ENCODE measurements at regions not wholly inside any gene's neighbourhood (a gene's known extent, or its start where the extent isn't known, plus 50 kb on each side); places are given as distances from the start of the nearest gene placed in this dataset.

DNA sequence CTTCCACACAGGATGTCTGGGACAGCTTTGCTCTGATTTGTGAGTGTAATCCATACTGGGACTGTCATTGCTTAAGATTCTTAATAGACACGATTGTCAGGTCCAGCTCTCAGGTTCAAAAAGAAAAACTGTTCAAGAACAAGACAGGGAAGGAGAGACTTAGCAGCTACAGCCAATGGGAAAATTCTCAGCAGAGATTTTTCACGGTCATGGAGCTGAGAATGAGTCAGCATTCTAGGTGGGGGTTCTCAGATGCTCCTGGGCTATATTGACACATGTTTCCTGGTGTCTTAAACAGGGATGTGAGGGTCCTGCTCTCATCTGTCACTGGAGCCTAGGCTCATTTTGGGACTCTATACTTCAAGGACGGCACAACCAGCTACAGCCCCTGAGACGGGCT is 318.3 kb downstream of the RRAGC start:
- Histone ChIP-seq H3K4me1 (ENCODE audit: control insufficient read depth in 4 of 4, insufficient read depth in 4 of 4, low read length in 3 of 4) (no peaks in the 10 kb centered on the region), H3K9me3 (ENCODE audit: control insufficient read depth in 4 of 4, low read length in 3 of 4) (no peaks in the 10 kb centered on the region), H3K9ac (ENCODE audit: low read depth in 1 of 2, low read length in 2 of 2) (no peak overlapping the region), H3K27ac (ENCODE audit: low read depth in 1 of 2, low read length in 2 of 2) (no peak overlapping the region), H3K27me3 (ENCODE audit: control insufficient read depth in 4 of 4, insufficient read depth in 4 of 4, low read length in 3 of 4) (peaks cover 0 to 3% (median 1%) of the 10 kb centered on the region in 4 donors), H3K4me3 (ENCODE audit: low read depth in 1 of 3, low read length in 3 of 3) (no peak overlapping the region), H3K36me3 (ENCODE audit: control insufficient read depth in 4 of 4, insufficient read depth in 3 of 4, low read depth in 1 of 4, low read length in 3 of 4) (no peaks in the 10 kb centered on the region)
- no peak for DNase-seq (ENCODE audit: low spot score)
- 74% methylated on average over 4 of the region's 4 CpGs for WGBS
- TF ChIP-seq, protein P1, sequence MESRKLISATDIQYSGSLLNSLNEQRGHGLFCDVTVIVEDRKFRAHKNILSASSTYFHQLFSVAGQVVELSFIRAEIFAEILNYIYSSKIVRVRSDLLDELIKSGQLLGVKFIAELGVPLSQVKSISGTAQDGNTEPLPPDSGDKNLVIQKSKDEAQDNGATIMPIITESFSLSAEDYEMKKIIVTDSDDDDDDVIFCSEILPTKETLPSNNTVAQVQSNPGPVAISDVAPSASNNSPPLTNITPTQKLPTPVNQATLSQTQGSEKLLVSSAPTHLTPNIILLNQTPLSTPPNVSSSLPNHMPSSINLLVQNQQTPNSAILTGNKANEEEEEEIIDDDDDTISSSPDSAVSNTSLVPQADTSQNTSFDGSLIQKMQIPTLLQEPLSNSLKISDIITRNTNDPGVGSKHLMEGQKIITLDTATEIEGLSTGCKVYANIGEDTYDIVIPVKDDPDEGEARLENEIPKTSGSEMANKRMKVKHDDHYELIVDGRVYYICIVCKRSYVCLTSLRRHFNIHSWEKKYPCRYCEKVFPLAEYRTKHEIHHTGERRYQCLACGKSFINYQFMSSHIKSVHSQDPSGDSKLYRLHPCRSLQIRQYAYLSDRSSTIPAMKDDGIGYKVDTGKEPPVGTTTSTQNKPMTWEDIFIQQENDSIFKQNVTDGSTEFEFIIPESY (IDR thresholded peaks at IDR 0.05) = no peak
- TF ChIP-seq GABPA (IDR thresholded peaks at IDR 0.05 in 1 of 2, conservative IDR thresholded peaks at IDR 0.05 in 1 of 2) = no peak
- no peak for TF ChIP-seq RXRA (IDR thresholded peaks at IDR 0.05)
- TF ChIP-seq SP1 (IDR thresholded peaks at IDR 0.05) = no peak
- TF ChIP-seq FOXA1 (IDR thresholded peaks at IDR 0.05) = no peak
- no peak for TF ChIP-seq HNF4A (conservative IDR thresholded peaks at IDR 0.05)
- TF ChIP-seq RAD21 (IDR thresholded peaks at IDR 0.05) = no peak
- no peak for TF ChIP-seq HNF4G (IDR thresholded peaks at IDR 0.05)
- no peak for TF ChIP-seq NR2F2 (IDR thresholded peaks at IDR 0.05)
- TF ChIP-seq, protein P2, sequence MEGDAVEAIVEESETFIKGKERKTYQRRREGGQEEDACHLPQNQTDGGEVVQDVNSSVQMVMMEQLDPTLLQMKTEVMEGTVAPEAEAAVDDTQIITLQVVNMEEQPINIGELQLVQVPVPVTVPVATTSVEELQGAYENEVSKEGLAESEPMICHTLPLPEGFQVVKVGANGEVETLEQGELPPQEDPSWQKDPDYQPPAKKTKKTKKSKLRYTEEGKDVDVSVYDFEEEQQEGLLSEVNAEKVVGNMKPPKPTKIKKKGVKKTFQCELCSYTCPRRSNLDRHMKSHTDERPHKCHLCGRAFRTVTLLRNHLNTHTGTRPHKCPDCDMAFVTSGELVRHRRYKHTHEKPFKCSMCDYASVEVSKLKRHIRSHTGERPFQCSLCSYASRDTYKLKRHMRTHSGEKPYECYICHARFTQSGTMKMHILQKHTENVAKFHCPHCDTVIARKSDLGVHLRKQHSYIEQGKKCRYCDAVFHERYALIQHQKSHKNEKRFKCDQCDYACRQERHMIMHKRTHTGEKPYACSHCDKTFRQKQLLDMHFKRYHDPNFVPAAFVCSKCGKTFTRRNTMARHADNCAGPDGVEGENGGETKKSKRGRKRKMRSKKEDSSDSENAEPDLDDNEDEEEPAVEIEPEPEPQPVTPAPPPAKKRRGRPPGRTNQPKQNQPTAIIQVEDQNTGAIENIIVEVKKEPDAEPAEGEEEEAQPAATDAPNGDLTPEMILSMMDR (IDR thresholded peaks at IDR 0.05; ENCODE audit: low read depth, low read length, missing input control) = no peak
- no peak for TF ChIP-seq YY1 (IDR thresholded peaks at IDR 0.05)
- no peak for TF ChIP-seq JUND (IDR thresholded peaks at IDR 0.05)
- no peak for TF ChIP-seq EGR1 (IDR thresholded peaks at IDR 0.05; ENCODE audit: low read depth in 2 of 2)
- TF ChIP-seq, protein P3, sequence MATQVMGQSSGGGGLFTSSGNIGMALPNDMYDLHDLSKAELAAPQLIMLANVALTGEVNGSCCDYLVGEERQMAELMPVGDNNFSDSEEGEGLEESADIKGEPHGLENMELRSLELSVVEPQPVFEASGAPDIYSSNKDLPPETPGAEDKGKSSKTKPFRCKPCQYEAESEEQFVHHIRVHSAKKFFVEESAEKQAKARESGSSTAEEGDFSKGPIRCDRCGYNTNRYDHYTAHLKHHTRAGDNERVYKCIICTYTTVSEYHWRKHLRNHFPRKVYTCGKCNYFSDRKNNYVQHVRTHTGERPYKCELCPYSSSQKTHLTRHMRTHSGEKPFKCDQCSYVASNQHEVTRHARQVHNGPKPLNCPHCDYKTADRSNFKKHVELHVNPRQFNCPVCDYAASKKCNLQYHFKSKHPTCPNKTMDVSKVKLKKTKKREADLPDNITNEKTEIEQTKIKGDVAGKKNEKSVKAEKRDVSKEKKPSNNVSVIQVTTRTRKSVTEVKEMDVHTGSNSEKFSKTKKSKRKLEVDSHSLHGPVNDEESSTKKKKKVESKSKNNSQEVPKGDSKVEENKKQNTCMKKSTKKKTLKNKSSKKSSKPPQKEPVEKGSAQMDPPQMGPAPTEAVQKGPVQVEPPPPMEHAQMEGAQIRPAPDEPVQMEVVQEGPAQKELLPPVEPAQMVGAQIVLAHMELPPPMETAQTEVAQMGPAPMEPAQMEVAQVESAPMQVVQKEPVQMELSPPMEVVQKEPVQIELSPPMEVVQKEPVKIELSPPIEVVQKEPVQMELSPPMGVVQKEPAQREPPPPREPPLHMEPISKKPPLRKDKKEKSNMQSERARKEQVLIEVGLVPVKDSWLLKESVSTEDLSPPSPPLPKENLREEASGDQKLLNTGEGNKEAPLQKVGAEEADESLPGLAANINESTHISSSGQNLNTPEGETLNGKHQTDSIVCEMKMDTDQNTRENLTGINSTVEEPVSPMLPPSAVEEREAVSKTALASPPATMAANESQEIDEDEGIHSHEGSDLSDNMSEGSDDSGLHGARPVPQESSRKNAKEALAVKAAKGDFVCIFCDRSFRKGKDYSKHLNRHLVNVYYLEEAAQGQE (IDR thresholded peaks at IDR 0.05) = no peak
- TF ChIP-seq, protein P4, sequence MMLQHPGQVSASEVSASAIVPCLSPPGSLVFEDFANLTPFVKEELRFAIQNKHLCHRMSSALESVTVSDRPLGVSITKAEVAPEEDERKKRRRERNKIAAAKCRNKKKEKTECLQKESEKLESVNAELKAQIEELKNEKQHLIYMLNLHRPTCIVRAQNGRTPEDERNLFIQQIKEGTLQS (IDR thresholded peaks at IDR 0.05) = no peak
- TF ChIP-seq, protein P5, sequence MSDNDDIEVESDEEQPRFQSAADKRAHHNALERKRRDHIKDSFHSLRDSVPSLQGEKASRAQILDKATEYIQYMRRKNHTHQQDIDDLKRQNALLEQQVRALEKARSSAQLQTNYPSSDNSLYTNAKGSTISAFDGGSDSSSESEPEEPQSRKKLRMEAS (IDR thresholded peaks at IDR 0.05) = no peak
- TF ChIP-seq FOXA2 (IDR thresholded peaks at IDR 0.05) = no peak
- TF ChIP-seq TAF1 (conservative IDR thresholded peaks at IDR 0.05) = no peak

Measured in liver (tissue), 8 donors.